22Rv1 (cell line): ENCODE measurements at regions not wholly inside any gene's neighbourhood (a gene's known extent, or its start where the extent isn't known, plus 50 kb on each side); places are given as distances from the start of the nearest gene placed in this dataset.

Source experiments
- ZFX ChIP-seq: fragments of 450-650 bp; IDR thresholded peaks from 2 replicates; pipeline ENCODE4 v1.6.1; 2017; ENCODE audit warnings: antibody characterized with exemption, borderline replicate concordance
- TF ChIP-seq, protein P1 (sequence below): fragments of 450-650 bp; IDR thresholded peaks from 2 replicates; pipeline ENCODE4 v1.5.1; 2017; ENCODE audit warnings: mild to moderate bottlenecking

DNA sequence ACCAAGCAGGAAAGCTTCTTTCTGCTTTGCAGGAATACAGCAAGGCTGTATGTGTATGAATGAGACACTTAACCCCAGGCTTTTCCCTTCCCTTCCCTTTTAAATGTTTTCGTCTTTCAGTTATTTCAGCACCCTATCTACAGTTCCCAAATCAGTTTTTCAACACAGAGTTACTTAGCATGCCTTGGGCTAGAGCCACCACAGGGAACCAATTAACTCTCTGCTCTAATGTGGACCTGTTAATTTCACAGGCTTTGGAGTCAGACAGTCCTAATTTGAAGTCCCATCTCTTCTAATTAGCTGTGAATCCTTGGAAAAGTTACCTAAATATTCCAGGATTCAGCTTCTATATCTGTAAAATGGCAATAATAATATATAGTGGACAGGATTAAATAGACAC, 89.2 kb upstream of the REG3A start:
- TF ChIP-seq, protein P1, sequence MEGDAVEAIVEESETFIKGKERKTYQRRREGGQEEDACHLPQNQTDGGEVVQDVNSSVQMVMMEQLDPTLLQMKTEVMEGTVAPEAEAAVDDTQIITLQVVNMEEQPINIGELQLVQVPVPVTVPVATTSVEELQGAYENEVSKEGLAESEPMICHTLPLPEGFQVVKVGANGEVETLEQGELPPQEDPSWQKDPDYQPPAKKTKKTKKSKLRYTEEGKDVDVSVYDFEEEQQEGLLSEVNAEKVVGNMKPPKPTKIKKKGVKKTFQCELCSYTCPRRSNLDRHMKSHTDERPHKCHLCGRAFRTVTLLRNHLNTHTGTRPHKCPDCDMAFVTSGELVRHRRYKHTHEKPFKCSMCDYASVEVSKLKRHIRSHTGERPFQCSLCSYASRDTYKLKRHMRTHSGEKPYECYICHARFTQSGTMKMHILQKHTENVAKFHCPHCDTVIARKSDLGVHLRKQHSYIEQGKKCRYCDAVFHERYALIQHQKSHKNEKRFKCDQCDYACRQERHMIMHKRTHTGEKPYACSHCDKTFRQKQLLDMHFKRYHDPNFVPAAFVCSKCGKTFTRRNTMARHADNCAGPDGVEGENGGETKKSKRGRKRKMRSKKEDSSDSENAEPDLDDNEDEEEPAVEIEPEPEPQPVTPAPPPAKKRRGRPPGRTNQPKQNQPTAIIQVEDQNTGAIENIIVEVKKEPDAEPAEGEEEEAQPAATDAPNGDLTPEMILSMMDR, result no peak
- no peak for TF ChIP-seq ZFX
